K562 (cell line): ENCODE measurements at regions not wholly inside any gene's neighbourhood (a gene's known extent, or its start where the extent isn't known, plus 50 kb on each side); places are given as distances from the start of the nearest gene placed in this dataset.

Experiments used
- ATAC-seq: fragments of 200-7000 bp; cut with Tn5 transposase; 3 replicates; pipeline ENCODE4 v1.9.1; 2020; ENCODE audit warnings: moderate library complexity
- BruUV-seq: library from RNA; stranded (reverse); fragments of 400-500 nt; replicated peaks from 2 replicates; lab custom pipeline; 2021; lab: Mats Ljungman, UMichigan
- CTCF ChIA-PET: fragments of 300-600 bp; formaldehyde crosslinking; extraction: SDS; loops from one replicate; lab custom pipeline; 2021; ENCODE audit warnings: low intra/inter-chr PET ratio; lab: Yijun Ruan, JAX
- POLR2A ChIA-PET: fragments of 300-600, 350-650 bp; sonication (Branson Sonifier 250); formaldehyde crosslinking; extraction: SDS; loops from one replicate; lab custom pipeline; 2021; ENCODE audit warnings: antibody characterized with exemption, inconsistent platforms; lab: Yijun Ruan, JAX
- DNase-seq, 4 experiments: peaks; one replicate each; pipeline versions ENCODE4 v3.0.0 to v3.0.0-alpha.2; 2011 to 2018; ENCODE audit warnings: low spot score in 3 of 4, mixed read lengths in 3 of 4; ENCODE audit errors: extremely low read depth in 1 of 4
- FAIRE-seq: peaks from 2 replicates; lab custom pipeline; 2011; peaks lifted over from hg19 to GRCh38; lab: Jason Lieb, UNC
- H2AFZ ChIP-seq: 2 replicates; pipeline ENCODE4 v1.6.0; 2011; ENCODE audit warnings: low read depth, low read length, control low read depth, inconsistent platforms
- H3K27ac ChIP-seq: fragments of 200-600 bp; 3 replicates; pipeline ENCODE4 v1.8.0; 2011; ENCODE audit warnings: low read depth, mild to moderate bottlenecking, control low read depth, inconsistent platforms, low read length, moderate library complexity, mixed read lengths; ENCODE audit errors: extremely low read depth
- H3K27me3 ChIP-seq, 2 experiments: fragments of 300-600 bp in 1 of 2; 2 replicates in 1 of 2; 3 replicates in 1 of 2; pipeline versions ENCODE4 v1.6.0 to v1.8.0; 2011; ENCODE audit warnings: inconsistent platforms in 2 of 2, low read length in 2 of 2, mild to moderate bottlenecking in 1 of 2, mixed read lengths in 1 of 2, moderate library complexity in 1 of 2; ENCODE audit not compliant: control insufficient read depth in 2 of 2, insufficient read depth in 2 of 2
- H3K36me3 ChIP-seq: fragments of 300-600 bp; 3 replicates; pipeline ENCODE4 v1.8.0; 2011; ENCODE audit warnings: mild to moderate bottlenecking, low read length, inconsistent platforms; ENCODE audit not compliant: control insufficient read depth, insufficient read depth
- H3K4me1 ChIP-seq, 2 experiments: fragments of 200-600 bp in 1 of 2; replicated peaks in 1 of 2; 2 replicates in 1 of 2; 3 replicates in 1 of 2; pipeline versions ENCODE4 v1.5.1 to v1.8.0; 2011; ENCODE audit warnings: inconsistent platforms in 2 of 2, low read length in 2 of 2, mild to moderate bottlenecking in 1 of 2, mixed read lengths in 1 of 2, moderate library complexity in 1 of 2; ENCODE audit not compliant: control insufficient read depth in 2 of 2, insufficient read depth in 2 of 2
- H3K4me2 ChIP-seq: 2 replicates; pipeline ENCODE4 v1.6.1; 2011; ENCODE audit warnings: low read length, control low read depth, inconsistent platforms, mixed read lengths; ENCODE audit not compliant: insufficient read depth
- H3K4me3 ChIP-seq: fragments of 200-600 bp; sonication (generic), shearing (Covaris generic); 2 replicates; pipeline ENCODE4 v1.5.1; 2016; ENCODE audit warnings: control low read depth, inconsistent platforms
- H3K79me2 ChIP-seq: fragments of 200-600 bp; 3 replicates; pipeline ENCODE4 v1.8.0; 2011; ENCODE audit warnings: low read length, inconsistent platforms; ENCODE audit not compliant: control insufficient read depth, insufficient read depth
- H3K9ac ChIP-seq, 2 experiments: 2 replicates each; pipeline versions ENCODE4 v1.6.0 to v1.6.1; 2011; ENCODE audit warnings: low read depth in 2 of 2, low read length in 2 of 2, control low read depth in 1 of 2, inconsistent platforms in 1 of 2, mild to moderate bottlenecking in 1 of 2, mixed read lengths in 1 of 2; ENCODE audit not compliant: insufficient read depth in 1 of 2
- H3K9me1 ChIP-seq: one replicate; pipeline ENCODE4 v1.6.0; 2011; ENCODE audit warnings: inconsistent platforms, mild to moderate bottlenecking, low read length, moderate library complexity; ENCODE audit not compliant: control insufficient read depth, insufficient read depth
- H3K9me3 ChIP-seq: replicated peaks from 2 replicates; pipeline ENCODE4 v1.5.1; 2011; ENCODE audit warnings: low read depth, low read length, inconsistent platforms; ENCODE audit not compliant: control insufficient read depth, insufficient read depth
- H4K20me1 ChIP-seq: replicated peaks from 2 replicates; pipeline ENCODE4 v1.6.1; 2011; ENCODE audit warnings: low read length, inconsistent platforms, mixed read lengths; ENCODE audit not compliant: control insufficient read depth, insufficient read depth
- ARNT ChIP-seq, 2 experiments: fragments of 450-650 bp; IDR thresholded peaks; 2 replicates each; pipeline ENCODE4 v1.6.1; 2016; ENCODE audit warnings: mild to moderate bottlenecking in 1 of 2
- BRF1 ChIP-seq: IDR thresholded peaks from 3 replicates; pipeline ENCODE4 v1.6.1; 2011; ENCODE audit warnings: borderline replicate concordance, mild to moderate bottlenecking; ENCODE audit not compliant: insufficient read length; ENCODE audit errors: extremely low read depth
- ETS1 ChIP-seq: conservative IDR thresholded peaks from 2 replicates; pipeline ENCODE4 v1.6.1; 2011; ENCODE audit warnings: low read depth, mild to moderate bottlenecking, low read length; ENCODE audit not compliant: control insufficient read depth
- HDAC1 ChIP-seq, 2 experiments: fragments of 450-650 bp; IDR thresholded peaks; 2 replicates each; pipeline ENCODE4 v1.6.1; 2016 to 2017; ENCODE audit warnings: inconsistent platforms in 1 of 2, mild to moderate bottlenecking in 1 of 2, moderate library complexity in 1 of 2
- HDAC8 ChIP-seq: fragments of 450-650 bp; IDR thresholded peaks from 2 replicates; pipeline ENCODE4 v1.6.1; 2016; ENCODE audit warnings: mild to moderate bottlenecking, missing genetic modification characterization, moderate library complexity, missing compliant biosample characterization
- HMGXB4 ChIP-seq: sonication (generic); formaldehyde crosslinking; IDR thresholded peaks from 2 replicates; pipeline ENCODE4 v1.8.1; 2023; ENCODE audit warnings: mild to moderate bottlenecking, missing genetic modification reagents
- PHTF2 ChIP-seq: fragments of 250-450 bp; sonication (Bioruptor Pico); IDR thresholded peaks from 2 replicates; pipeline ENCODE4 v1.5.0; 2021; ENCODE audit warnings: mild to moderate bottlenecking
- SRSF3 ChIP-seq: fragments of 200-400 bp; formaldehyde crosslinking; IDR thresholded peaks from 2 replicates; pipeline ENCODE4 v1.6.1; 2016; ENCODE audit warnings: mild to moderate bottlenecking, low read length, moderate library complexity; ENCODE audit not compliant: insufficient read depth
- TGIF2 ChIP-seq: sonication (generic); formaldehyde crosslinking; IDR thresholded peaks from 2 replicates; pipeline ENCODE4 v1.8.1; 2022; ENCODE audit warnings: mild to moderate bottlenecking, missing genetic modification reagents, moderate library complexity
- ZNF274 ChIP-seq: IDR thresholded peaks from 2 replicates; pipeline ENCODE4 v1.6.1; 2011; ENCODE audit warnings: low read depth, mild to moderate bottlenecking, low read length, moderate library complexity, borderline replicate concordance
- ZNF431 ChIP-seq: sonication (generic); formaldehyde crosslinking; IDR thresholded peaks from 2 replicates; pipeline ENCODE4 v1.8.0; 2022; ENCODE audit warnings: mild to moderate bottlenecking, missing genetic modification reagents
- ZNF583 ChIP-seq: fragments of 250-450 bp; sonication (Bioruptor Pico); IDR thresholded peaks from 2 replicates; pipeline ENCODE4 v1.4.0; 2020
- WGBS: fragments of 100-300 bp; shearing (Covaris generic); methylation state at CpG from one replicate; pipeline ENCODE4 v1.1.6; 2016; ENCODE audit warnings: low coverage, mixed read lengths; ENCODE audit not compliant: insufficient coverage; ENCODE audit errors: missing lambda C conversion rate; 5-methylcytosine and 5-hydroxymethylcytosine counted together
- in situ Hi-C: fragments of 300-500 bp; cut with MboI; formaldehyde crosslinking; loops from 4 replicates; pipeline ENCODE4 v1.15.0; 2018; ENCODE audit warnings: inconsistent platforms, mixed read lengths
- intact Hi-C: fragments of 100-400 bp; cut with micrococcal nuclease; formaldehyde crosslinking; loops from 2 replicates; pipeline ENCODE4 v1.14.2; 2022

GRCh38 chr5:31051316-31051715, 142.2 kb upstream of the CDH6 start (continued):
- no peak for TF ChIP-seq HMGXB4 (CRISPR knock-in tag)
- TF ChIP-seq, all 486 proteins: peak for 0

DNA sequence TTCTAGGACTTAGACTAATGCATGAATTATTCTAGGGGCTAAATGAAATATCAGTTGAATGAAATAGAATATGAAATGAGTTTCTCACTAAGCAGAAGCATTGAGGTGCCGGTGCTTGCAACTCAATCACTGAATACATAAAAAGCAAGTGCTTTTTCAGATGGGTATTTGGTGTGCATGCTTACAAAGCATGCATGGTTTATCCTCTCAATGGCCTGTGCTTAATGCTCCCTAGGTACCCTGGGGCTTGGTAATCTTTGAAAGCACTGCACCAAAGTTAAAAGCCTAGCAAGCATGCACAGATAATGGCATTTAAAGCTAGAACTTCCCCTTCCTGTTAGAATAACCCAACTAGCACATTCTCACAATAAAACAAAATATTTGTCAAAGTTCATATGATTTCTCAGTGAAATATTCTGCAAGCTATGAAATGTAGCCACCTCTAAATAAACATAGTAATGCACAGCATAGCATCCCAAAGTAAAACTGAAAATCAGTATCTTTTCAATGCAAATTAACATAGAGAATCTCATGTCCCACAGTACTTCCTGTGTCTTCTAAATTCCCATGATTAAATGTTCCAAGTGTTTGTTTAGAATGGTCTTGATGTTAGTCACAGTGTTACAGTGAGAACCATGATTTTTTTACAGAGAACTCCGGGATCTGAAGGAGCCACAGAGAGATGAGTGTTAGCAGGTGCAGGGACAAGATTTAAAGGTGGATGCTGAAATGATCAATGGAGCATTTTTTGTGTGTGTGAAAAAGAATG, 143.4 kb upstream of the CDH6 start:
- Histone ChIP-seq H3K27ac (no peak overlapping the region), H3K4me3 (no peak overlapping the region), H2AFZ (no peak overlapping the region), H3K79me2 (no peaks in the 10 kb centered on the region), H3K4me1 (no peaks in the 10 kb centered on the region), H4K20me1 (no peaks in the 10 kb centered on the region), H3K36me3 (no peaks in the 10 kb centered on the region), H3K27me3 (no peaks in the 10 kb centered on the region), H3K9me1 (no peaks in the 10 kb centered on the region), H3K4me2 (no peak overlapping the region), H3K9me3 (no peaks in the 10 kb centered on the region), H3K9ac (no peak overlapping the region)
- WGBS = 0% methylated on average over 2 of the region's 2 CpGs
- in situ Hi-C loops (no loop called here), intact Hi-C loops (no loop called here)
- ATAC-seq (no peak), FAIRE-seq (no peak), DNase-seq (no peak)
- no TSS peak for BruUV-seq
- TF ChIP-seq TGIF2 (CRISPR knock-in tag) = no peak
- TF ChIP-seq ARNT (IDR thresholded peaks at IDR 0.05) = no peak
- TF ChIP-seq ETS1 = no peak
- TF ChIP-seq HDAC8 (tag) = no peak
- no peak for TF ChIP-seq ZNF583 (CRISPR knock-in tag)
- TF ChIP-seq HDAC1 (IDR thresholded peaks at IDR 0.05) = no peak
- no peak for TF ChIP-seq BRF1
- no peak for TF ChIP-seq SRSF3
- TF ChIP-seq PHTF2 (CRISPR knock-in tag) = no peak
- TF ChIP-seq ZNF274 = no peak
- no peak for TF ChIP-seq ZNF431 (CRISPR knock-in tag)
- POLR2A ChIA-PET = no interaction called here
- CTCF ChIA-PET = no interaction called here
